Stimulated activated naive CD8-positive, alpha-beta T cell treated with anti-CD3 and anti-CD28 coated beads, Interleukin-15, Interleukin-2, amounts not matched to agents 100 ng/mL and 50 ng/mL, for 24 hours (primary cell): ENCODE measurements at regions not wholly inside any gene's neighbourhood (a gene's known extent, or its start where the extent isn't known, plus 50 kb on each side); places are given as distances from the start of the nearest gene placed in this dataset.
"Not testable (repeated sequence)": the region's sequence is repeated elsewhere in the genome, so short reads cannot be mapped to it uniquely, and the experiment has no call there.

Experiments used
- H3K27ac Mint-ChIP-seq: one replicate; pipeline ENCODE4 v1.8.0; 2021; ENCODE audit warnings: mild to moderate bottlenecking, mixed read lengths
- H3K27me3 Mint-ChIP-seq: one replicate; pipeline ENCODE4 v1.8.0; 2021; ENCODE audit warnings: mixed read lengths
- H3K36me3 Mint-ChIP-seq: one replicate; pipeline ENCODE4 v1.8.0; 2021; ENCODE audit warnings: low read depth, mixed read lengths
- H3K4me1 Mint-ChIP-seq: one replicate; pipeline ENCODE4 v1.8.0; 2021; ENCODE audit warnings: low read depth, mixed read lengths
- H3K4me3 Mint-ChIP-seq: one replicate; pipeline ENCODE4 v1.8.0; 2021; ENCODE audit warnings: mild to moderate bottlenecking, mixed read lengths
- H3K9me3 Mint-ChIP-seq: one replicate; pipeline ENCODE4 v1.8.0; 2021; ENCODE audit warnings: mixed read lengths

DNA sequence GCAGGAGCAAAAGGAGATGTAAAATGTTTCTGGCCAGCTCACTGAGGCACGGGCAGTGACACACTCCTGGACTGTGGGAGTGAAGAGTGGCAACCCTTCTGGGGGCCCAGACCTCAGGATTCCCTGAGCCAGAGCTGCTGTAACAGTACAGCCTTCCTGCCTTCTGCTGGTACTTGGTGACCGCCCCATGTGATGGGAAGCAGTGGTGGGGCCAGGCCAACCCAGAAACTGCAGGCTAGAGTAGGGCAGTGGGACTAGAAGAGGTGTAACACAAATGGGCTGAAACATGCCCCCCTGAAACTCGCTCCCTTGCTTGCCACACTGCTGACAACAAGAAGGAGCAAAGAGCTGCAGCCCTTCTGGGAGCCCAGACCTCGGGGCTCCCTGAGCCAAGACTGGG, 217.1 kb upstream of the TRPC4 start:
- H3K36me3 Mint-ChIP-seq: no peaks in the 10 kb centered on the region
- H3K4me3 Mint-ChIP-seq: no peak overlapping the region
- peaks cover 22% of the 10 kb centered on the region for H3K9me3 Mint-ChIP-seq
- no peak overlapping the region for H3K27ac Mint-ChIP-seq
- H3K27me3 Mint-ChIP-seq: no peaks in the 10 kb centered on the region
- H3K4me1 Mint-ChIP-seq: no peaks in the 10 kb centered on the region

DNA sequence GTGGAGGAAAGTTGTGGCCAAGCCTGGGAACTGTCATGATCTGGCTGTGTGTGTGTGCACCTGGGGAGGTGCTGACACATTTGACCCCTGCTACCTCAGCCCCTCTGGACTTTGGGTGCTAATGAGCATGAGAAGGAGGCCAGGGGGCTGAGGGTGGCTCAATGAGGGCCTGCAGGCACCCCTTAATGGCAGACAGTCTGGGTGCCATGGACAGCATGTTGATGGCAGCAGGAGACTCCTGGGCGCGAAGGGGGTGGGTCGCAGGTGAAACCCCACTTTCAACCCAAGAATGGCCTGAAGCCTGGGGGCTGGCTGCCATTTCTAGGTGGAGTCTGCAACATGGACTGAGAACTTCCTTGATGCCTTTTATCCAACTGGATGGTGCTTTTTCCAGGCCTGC, 216.4 kb upstream of the TRPC4 start:
- peaks cover 28% of the 10 kb centered on the region for H3K9me3 Mint-ChIP-seq
- no peaks in the 10 kb centered on the region for H3K4me1 Mint-ChIP-seq
- no peaks in the 10 kb centered on the region for H3K36me3 Mint-ChIP-seq
- no peak overlapping the region for H3K27ac Mint-ChIP-seq
- no peaks in the 10 kb centered on the region for H3K27me3 Mint-ChIP-seq
- no peak overlapping the region for H3K4me3 Mint-ChIP-seq

GRCh38 chr13:38073931-38074330, 204.4 kb upstream of the TRPC4 start:
- H3K36me3 Mint-ChIP-seq: no peaks in the 10 kb centered on the region
- no peak overlapping the region for H3K27ac Mint-ChIP-seq
- H3K27me3 Mint-ChIP-seq: no peaks in the 10 kb centered on the region
- no peaks in the 10 kb centered on the region for H3K4me1 Mint-ChIP-seq
- no peak overlapping the region for H3K4me3 Mint-ChIP-seq
- peaks cover 8% of the 10 kb centered on the region for H3K9me3 Mint-ChIP-seq

GRCh38 chr13:38072696-38073095, 203.1 kb upstream of the TRPC4 start:
- Mint-ChIP-seq H3K27me3 (no peaks in the 10 kb centered on the region), H3K4me1 (no peaks in the 10 kb centered on the region)

DNA sequence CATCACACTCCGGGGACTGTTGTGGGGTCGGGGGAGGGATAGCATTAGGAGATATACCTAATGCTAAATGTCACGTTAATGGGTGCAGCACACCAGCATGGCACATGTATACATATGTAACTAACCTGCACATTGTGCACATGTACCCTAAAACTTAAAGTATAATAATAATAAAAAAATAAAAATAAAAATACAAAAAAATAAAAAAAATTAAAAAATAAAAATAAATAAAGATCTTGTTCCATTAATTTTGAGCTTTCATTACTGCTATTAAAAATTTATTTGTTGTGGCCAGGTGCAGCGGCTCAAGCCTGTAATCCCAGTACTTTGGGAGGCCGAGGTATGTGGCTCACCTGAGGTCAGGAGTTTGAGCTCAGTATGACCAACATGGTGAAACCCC, 201.8 kb upstream of the TRPC4 start:
- H3K9me3 Mint-ChIP-seq: peaks cover 18% of the 10 kb centered on the region
- H3K36me3 Mint-ChIP-seq, H3K27me3 Mint-ChIP-seq, H3K4me3 Mint-ChIP-seq, H3K4me1 Mint-ChIP-seq, H3K27ac Mint-ChIP-seq: not testable (repeated sequence)

More at GRCh38 chr13:38072696-38073095, 203.1 kb upstream of the TRPC4 start:
- H3K9me3 Mint-ChIP-seq: peaks cover 12% of the 10 kb centered on the region
- no peaks in the 10 kb centered on the region for H3K36me3 Mint-ChIP-seq
- no peak overlapping the region for H3K4me3 Mint-ChIP-seq
- H3K27ac Mint-ChIP-seq: no peak overlapping the region

DNA sequence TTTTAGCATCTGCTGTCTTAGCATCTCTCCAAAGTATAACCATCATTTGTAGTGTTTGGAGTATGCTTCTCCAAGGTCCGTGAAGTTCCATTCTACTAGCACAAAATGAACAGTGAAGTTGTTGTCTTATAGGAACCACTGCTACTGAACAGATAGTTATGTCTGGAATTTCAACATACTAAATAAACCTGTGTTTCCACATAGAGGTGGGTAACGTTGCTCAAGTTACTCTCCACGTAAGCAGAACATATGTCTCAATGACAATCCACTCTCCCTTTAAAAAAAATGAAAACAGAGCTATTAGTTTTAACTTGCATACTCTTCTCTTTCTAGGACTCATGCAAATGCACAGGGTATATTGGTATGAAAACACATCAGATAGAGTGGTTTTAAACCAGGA, 184.3 kb upstream of the TRPC4 start:
- Mint-ChIP-seq H3K4me1 (no peaks in the 10 kb centered on the region), H3K4me3 (no peak overlapping the region), H3K36me3 (no peaks in the 10 kb centered on the region), H3K27ac (no peak overlapping the region), H3K27me3 (no peaks in the 10 kb centered on the region), H3K9me3 (peaks cover 5% of the 10 kb centered on the region)

- H3K27me3 Mint-ChIP-seq: no peaks in the 10 kb centered on the region
- H3K4me3 Mint-ChIP-seq: no peak overlapping the region
- no peak overlapping the region for H3K27ac Mint-ChIP-seq
- H3K36me3 Mint-ChIP-seq: no peaks in the 10 kb centered on the region
- no peaks in the 10 kb centered on the region for H3K4me1 Mint-ChIP-seq
- peaks cover 33% of the 10 kb centered on the region for H3K9me3 Mint-ChIP-seq
Measured at GRCh38 chr13:38046049-38046376, 176.4 kb upstream of the TRPC4 start.

DNA sequence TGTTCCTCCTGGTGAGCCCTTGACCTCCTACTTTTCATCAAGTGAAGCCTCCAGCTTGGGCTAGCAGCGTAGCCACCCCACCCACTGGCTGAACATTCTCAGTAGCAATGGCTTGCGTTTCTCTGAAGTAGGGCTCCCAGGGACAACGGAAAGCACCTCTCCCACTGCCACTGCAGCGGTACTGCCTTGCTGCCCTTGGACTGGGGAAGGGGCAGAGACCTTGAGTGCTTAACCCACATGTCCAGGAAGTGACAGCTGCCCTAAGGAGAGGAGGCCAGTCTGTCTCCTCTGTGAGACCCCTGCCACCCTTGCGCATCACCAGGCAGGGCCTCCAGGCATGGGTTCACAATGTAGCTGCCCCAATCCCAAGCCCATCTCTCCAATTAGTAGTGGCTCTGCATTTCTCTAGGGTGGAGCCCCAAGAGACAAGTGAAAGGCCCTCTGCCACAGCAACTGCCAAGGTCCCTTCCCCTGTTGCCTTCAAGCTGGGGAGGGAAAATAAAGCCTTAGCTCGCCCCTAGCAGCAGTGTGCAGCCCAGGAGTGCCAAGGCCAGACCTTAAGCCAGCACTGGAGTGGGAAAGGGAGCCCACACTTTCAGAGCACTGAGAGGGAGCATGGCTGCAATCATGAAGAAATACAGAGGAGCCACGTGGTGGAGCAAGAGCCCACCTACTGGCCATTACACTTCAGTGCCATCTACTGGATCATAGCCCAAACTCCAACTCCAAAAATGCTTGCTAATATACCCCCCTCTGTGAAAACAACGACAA, 175.9 kb upstream of the TRPC4 start:
- Mint-ChIP-seq H3K27ac (no peak overlapping the region), H3K27me3 (no peaks in the 10 kb centered on the region)

DNA sequence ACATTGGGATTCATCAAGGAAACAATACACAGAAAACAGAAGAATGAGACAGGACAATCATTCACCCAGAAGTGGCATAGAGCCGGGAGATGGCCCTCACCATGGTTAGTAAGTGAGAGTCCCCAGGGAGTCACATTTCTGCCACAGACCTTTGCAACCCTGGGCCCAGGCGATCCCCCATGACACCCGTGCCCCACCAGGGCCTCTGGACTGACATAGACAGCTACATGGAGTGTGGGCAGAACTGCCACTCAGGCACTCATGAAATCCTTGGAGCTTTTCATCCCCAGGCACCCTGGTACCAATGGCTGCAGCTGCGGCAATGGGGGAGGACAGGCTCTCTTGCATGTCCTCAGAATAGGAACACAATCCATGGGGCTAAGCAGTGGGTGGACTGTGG, 174.5 kb upstream of the TRPC4 start:
- Mint-ChIP-seq H3K9me3 (peaks cover 40% of the 10 kb centered on the region), H3K4me3 (no peak overlapping the region), H3K36me3 (no peaks in the 10 kb centered on the region), H3K4me1 (no peaks in the 10 kb centered on the region), H3K27ac (no peak overlapping the region), H3K27me3 (no peaks in the 10 kb centered on the region)

More for the DNA sequence above, 175.9 kb upstream of the TRPC4 start:
- H3K9me3 Mint-ChIP-seq: peaks cover 39% of the 10 kb centered on the region
- H3K4me3 Mint-ChIP-seq: no peak overlapping the region
- no peaks in the 10 kb centered on the region for H3K36me3 Mint-ChIP-seq
- no peaks in the 10 kb centered on the region for H3K4me1 Mint-ChIP-seq

- Mint-ChIP-seq H3K36me3 (no peaks in the 10 kb centered on the region), H3K27ac (no peak overlapping the region), H3K27me3 (no peaks in the 10 kb centered on the region), H3K4me3 (no peak overlapping the region), H3K9me3 (peaks cover 40% of the 10 kb centered on the region), H3K4me1 (no peaks in the 10 kb centered on the region)
Measured at GRCh38 chr13:38042771-38043170, 173.2 kb upstream of the TRPC4 start.

- no peak overlapping the region for H3K27ac Mint-ChIP-seq
- no peak overlapping the region for H3K4me3 Mint-ChIP-seq
- H3K9me3 Mint-ChIP-seq: peaks cover 36% of the 10 kb centered on the region
- no peaks in the 10 kb centered on the region for H3K27me3 Mint-ChIP-seq
- peaks cover 4% of the 10 kb centered on the region for H3K36me3 Mint-ChIP-seq
- H3K4me1 Mint-ChIP-seq: no peaks in the 10 kb centered on the region
Measured at GRCh38 chr13:38024431-38024830, 154.9 kb upstream of the TRPC4 start.

- H3K27me3 Mint-ChIP-seq: no peaks in the 10 kb centered on the region
- no peak overlapping the region for H3K4me3 Mint-ChIP-seq
- H3K4me1 Mint-ChIP-seq: no peaks in the 10 kb centered on the region
- no peak overlapping the region for H3K27ac Mint-ChIP-seq
- H3K9me3 Mint-ChIP-seq: peaks cover 44% of the 10 kb centered on the region
- H3K36me3 Mint-ChIP-seq: peaks cover 4% of the 10 kb centered on the region
Measured at GRCh38 chr13:38017320-38017719, 147.7 kb upstream of the TRPC4 start.

GRCh38 chr13:38013676-38014075, 144.1 kb upstream of the TRPC4 start:
- no peaks in the 10 kb centered on the region for H3K27me3 Mint-ChIP-seq
- H3K4me3 Mint-ChIP-seq: no peak overlapping the region
- H3K36me3 Mint-ChIP-seq: no peaks in the 10 kb centered on the region

DNA sequence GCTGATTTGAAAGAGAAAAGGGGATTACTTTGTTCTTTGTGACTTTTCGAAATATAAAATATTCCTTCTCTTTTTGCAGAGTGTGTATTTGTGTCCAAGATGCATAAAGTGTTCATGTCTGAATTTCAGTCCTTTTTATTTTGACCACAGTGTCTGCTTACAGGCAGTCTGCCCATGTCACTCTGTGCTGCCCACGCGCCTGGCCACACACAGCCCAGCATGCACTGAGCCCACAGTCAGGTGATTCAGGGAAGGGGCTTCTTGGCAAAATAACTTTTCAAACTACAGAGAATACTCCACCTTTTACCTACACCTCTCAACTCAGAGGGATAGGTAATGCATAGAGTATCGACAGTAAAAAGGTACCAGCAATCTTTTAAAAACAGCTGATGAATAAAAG, 142.5 kb upstream of the TRPC4 start:
- no peaks in the 10 kb centered on the region for H3K27me3 Mint-ChIP-seq
- H3K4me3 Mint-ChIP-seq: no peak overlapping the region
- no peaks in the 10 kb centered on the region for H3K4me1 Mint-ChIP-seq
- H3K9me3 Mint-ChIP-seq: peaks cover 7% of the 10 kb centered on the region
- H3K27ac Mint-ChIP-seq: no peak overlapping the region
- no peaks in the 10 kb centered on the region for H3K36me3 Mint-ChIP-seq

More at GRCh38 chr13:38013676-38014075, 144.1 kb upstream of the TRPC4 start:
- H3K4me1 Mint-ChIP-seq: no peaks in the 10 kb centered on the region
- H3K9me3 Mint-ChIP-seq: peaks cover 17% of the 10 kb centered on the region
- no peak overlapping the region for H3K27ac Mint-ChIP-seq

GRCh38 chr13:38008636-38009035, 139.1 kb upstream of the TRPC4 start:
- Mint-ChIP-seq H3K27ac (no peak overlapping the region), H3K27me3 (no peaks in the 10 kb centered on the region), H3K9me3 (peaks cover 4% of the 10 kb centered on the region), H3K4me3 (no peak overlapping the region), H3K36me3 (no peaks in the 10 kb centered on the region), H3K4me1 (no peaks in the 10 kb centered on the region)

DNA sequence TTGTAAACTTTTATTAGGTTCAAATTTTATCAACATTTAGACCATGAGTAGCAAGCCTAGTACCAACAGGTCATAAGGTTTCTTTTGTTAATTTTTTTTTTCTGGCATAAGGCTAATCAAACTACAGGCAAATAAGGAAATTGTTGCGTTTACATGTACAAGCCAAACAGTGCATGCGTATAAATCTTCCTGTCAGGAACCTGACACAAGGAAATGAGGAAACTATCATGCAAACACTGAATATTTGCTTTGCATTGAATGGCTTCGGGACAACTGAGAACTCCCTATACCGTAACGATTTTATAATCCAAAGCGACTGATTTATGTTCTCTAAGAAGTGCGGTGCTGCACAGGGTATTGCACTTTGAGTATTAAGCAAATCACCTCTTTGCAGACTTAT, 133.0 kb upstream of the TRPC4 start:
- Mint-ChIP-seq H3K27ac (no peak overlapping the region), H3K9me3 (peaks cover 8% of the 10 kb centered on the region), H3K36me3 (no peaks in the 10 kb centered on the region), H3K4me1 (no peaks in the 10 kb centered on the region), H3K27me3 (no peaks in the 10 kb centered on the region), H3K4me3 (no peak overlapping the region)
